ENCODE measurements at regions not wholly inside any gene's neighbourhood (a gene's known extent, or its start where the extent isn't known, plus 50 kb on each side); places are given as distances from the start of the nearest gene placed in this dataset.

- Histone ChIP-seq H3K27ac (no peak overlapping the region), H3K4me3 (IDR thresholded peaks at IDR 0.05; ENCODE audit: insufficient read depth, low read depth, low read length) (no peak overlapping the region), H3K79me2 (ENCODE audit: insufficient read depth, low read depth) (no peaks in the 10 kb centered on the region), H3K36me3 (ENCODE audit: insufficient read depth) (no peaks in the 10 kb centered on the region), H3K4me1 (ENCODE audit: low read depth, poor library complexity, severe bottlenecking) (peaks cover 18% of the 10 kb centered on the region), H2AFZ (ENCODE audit: low read depth) (no peak overlapping the region), H3K27me3 (ENCODE audit: insufficient read depth, low read depth) (no peaks in the 10 kb centered on the region), H4K20me1 (ENCODE audit: insufficient read depth) (no peaks in the 10 kb centered on the region), H3K4me2 (no peak overlapping the region), H3K9ac (no peak overlapping the region)
- TF ChIP-seq CTCF (conservative IDR thresholded peaks at IDR 0.05; ENCODE audit: low read depth, low read length) = no peak
These were observed 90.4 kb upstream of the TNRC6C start for GRCh38 chr17:77867976-77868713.

GRCh38 chr17:77869041-77869599, 89.4 kb upstream of the TNRC6C start:
- Histone ChIP-seq H3K4me2 (no peak overlapping the region), H3K27me3 (ENCODE audit: insufficient read depth, low read depth) (no peaks in the 10 kb centered on the region), H3K9ac (no peak overlapping the region), H4K20me1 (ENCODE audit: insufficient read depth) (no peaks in the 10 kb centered on the region), H3K4me1 (ENCODE audit: low read depth, poor library complexity, severe bottlenecking) (peaks cover 15% of the 10 kb centered on the region), H3K79me2 (ENCODE audit: insufficient read depth, low read depth) (no peaks in the 10 kb centered on the region), H3K4me3 (IDR thresholded peaks at IDR 0.05; ENCODE audit: insufficient read depth, low read depth, low read length) (no peak overlapping the region), H3K36me3 (ENCODE audit: insufficient read depth) (no peaks in the 10 kb centered on the region), H3K27ac (no peak overlapping the region), H2AFZ (ENCODE audit: low read depth) (no peak overlapping the region)
- TF ChIP-seq CTCF (conservative IDR thresholded peaks at IDR 0.05; ENCODE audit: low read depth, low read length) = no peak

GRCh38 chr17:77869665-77870132, 88.8 kb upstream of the TNRC6C start:
- Histone ChIP-seq H4K20me1 (ENCODE audit: insufficient read depth) (no peaks in the 10 kb centered on the region), H3K4me1 (ENCODE audit: low read depth, poor library complexity, severe bottlenecking) (peaks cover 10% of the 10 kb centered on the region), H3K79me2 (ENCODE audit: insufficient read depth, low read depth) (no peaks in the 10 kb centered on the region), H3K4me2 (no peak overlapping the region), H3K4me3 (IDR thresholded peaks at IDR 0.05; ENCODE audit: insufficient read depth, low read depth, low read length) (no peak overlapping the region), H3K27me3 (ENCODE audit: insufficient read depth, low read depth) (no peaks in the 10 kb centered on the region), H2AFZ (ENCODE audit: low read depth) (no peak overlapping the region), H3K36me3 (ENCODE audit: insufficient read depth) (no peaks in the 10 kb centered on the region), H3K9ac (no peak overlapping the region), H3K27ac (no peak overlapping the region)
- no peak for TF ChIP-seq CTCF (conservative IDR thresholded peaks at IDR 0.05; ENCODE audit: low read depth, low read length)

- Histone ChIP-seq H3K36me3 (ENCODE audit: insufficient read depth) (no peaks in the 10 kb centered on the region), H2AFZ (ENCODE audit: low read depth) (no peak overlapping the region), H3K27ac (no peak overlapping the region), H3K27me3 (ENCODE audit: insufficient read depth, low read depth) (no peaks in the 10 kb centered on the region), H4K20me1 (ENCODE audit: insufficient read depth) (no peaks in the 10 kb centered on the region), H3K9ac (no peak overlapping the region), H3K79me2 (ENCODE audit: insufficient read depth, low read depth) (no peaks in the 10 kb centered on the region), H3K4me2 (no peak overlapping the region), H3K4me3 (IDR thresholded peaks at IDR 0.05; ENCODE audit: insufficient read depth, low read depth, low read length) (no peak overlapping the region), H3K4me1 (ENCODE audit: low read depth, poor library complexity, severe bottlenecking) (peaks cover 22% of the 10 kb centered on the region)
- TF ChIP-seq CTCF (conservative IDR thresholded peaks at IDR 0.05; ENCODE audit: low read depth, low read length) = no peak
These were observed 86.3 kb upstream of the TNRC6C start for GRCh38 chr17:77872199-77872598.
